GM23338 (cell line): ENCODE measurements at regions not wholly inside any gene's neighbourhood (a gene's known extent, or its start where the extent isn't known, plus 50 kb on each side); places are given as distances from the start of the nearest gene placed in this dataset.

ENCODE experiments used
- ATAC-seq: fragments of 200-7000 bp; cut with Tn5 transposase; 3 replicates; pipeline ENCODE4 v1.9.1; 2020
- DNase-seq: peaks from one replicate; pipeline ENCODE4 v3.0.0-alpha.2; 2015; ENCODE audit warnings: low spot score
- H2AFZ ChIP-seq: fragments of 200-600 bp; sonication (generic); 2 replicates; pipeline ENCODE4 v1.8.0; 2016; ENCODE audit warnings: antibody characterized with exemption, mild to moderate bottlenecking, moderate library complexity
- H3F3A ChIP-seq: fragments of 200-600 bp; sonication (generic); replicated peaks from 2 replicates; pipeline ENCODE4 v1.8.0; 2017; ENCODE audit warnings: antibody characterized with exemption, mixed run types, low read depth
- H3K27ac ChIP-seq: fragments of 200-600 bp; sonication (generic); 2 replicates; pipeline ENCODE4 v1.6.1; 2016; ENCODE audit warnings: low read depth
- H3K27me3 ChIP-seq: fragments of 200-600 bp; sonication (generic); 2 replicates; pipeline ENCODE4 v1.8.0; 2016; ENCODE audit warnings: mild to moderate bottlenecking, mixed run types, moderate library complexity; ENCODE audit not compliant: insufficient read depth
- H3K36me3 ChIP-seq: fragments of 200-600 bp; sonication (generic); 2 replicates; pipeline ENCODE4 v1.8.0; 2016; ENCODE audit warnings: mild to moderate bottlenecking; ENCODE audit not compliant: insufficient read depth
- H3K4me1 ChIP-seq: fragments of 200-600 bp; sonication (generic); 2 replicates; pipeline ENCODE4 v1.8.0; 2016; ENCODE audit warnings: mild to moderate bottlenecking, moderate library complexity; ENCODE audit not compliant: insufficient read depth
- H3K4me2 ChIP-seq: fragments of 200-600 bp; sonication (generic); 2 replicates; pipeline ENCODE4 v1.7.1; 2017; ENCODE audit warnings: mixed run types
- H3K4me3 ChIP-seq: fragments of 200-600 bp; sonication (generic); 2 replicates; pipeline ENCODE4 v1.6.1; 2016; ENCODE audit warnings: mixed run types
- H3K79me2 ChIP-seq: fragments of 200-600 bp; sonication (generic); replicated peaks from 2 replicates; pipeline ENCODE4 v1.8.0; 2017; ENCODE audit warnings: mild to moderate bottlenecking; ENCODE audit not compliant: insufficient read depth
- H3K9me2 ChIP-seq: fragments of 200-600 bp; sonication (generic); 2 replicates; pipeline ENCODE4 v1.8.0; 2017; ENCODE audit not compliant: insufficient read depth
- H4K20me1 ChIP-seq: fragments of 200-600 bp; sonication (generic); replicated peaks from 2 replicates; pipeline ENCODE4 v1.8.0; 2017; ENCODE audit warnings: mild to moderate bottlenecking; ENCODE audit not compliant: insufficient read depth
- H3K27ac Mint-ChIP-seq: 2 replicates; pipeline ENCODE4 v1.8.0; 2020; ENCODE audit warnings: inconsistent platforms, mild to moderate bottlenecking, moderate library complexity, mixed read lengths
- H3K27me3 Mint-ChIP-seq: 3 replicates; pipeline ENCODE4 v1.8.0; 2022; ENCODE audit warnings: low read depth, mild to moderate bottlenecking, moderate library complexity, mixed read lengths, inconsistent platforms; ENCODE audit not compliant: insufficient read depth, poor library complexity
- H3K36me3 Mint-ChIP-seq: 3 replicates; pipeline ENCODE4 v1.8.0; 2021; ENCODE audit warnings: low read depth, mild to moderate bottlenecking, inconsistent platforms, moderate library complexity, mixed read lengths
- H3K4me1 Mint-ChIP-seq: 3 replicates; pipeline ENCODE4 v1.8.0; 2020; ENCODE audit warnings: mild to moderate bottlenecking, inconsistent platforms, mixed read lengths
- H3K4me3 Mint-ChIP-seq: 3 replicates; pipeline ENCODE4 v1.8.0; 2021; ENCODE audit warnings: moderate library complexity, mild to moderate bottlenecking, inconsistent platforms, mixed read lengths
- H3K9me3 Mint-ChIP-seq: 3 replicates; pipeline ENCODE4 v1.8.0; 2020; ENCODE audit warnings: moderate library complexity, mild to moderate bottlenecking, inconsistent platforms, mixed read lengths
- CREB1 ChIP-seq: fragments of 250-450 bp; sonication (Bioruptor Pico); IDR thresholded peaks from 2 replicates; pipeline ENCODE4 v1.5.0; 2020; ENCODE audit warnings: low read depth, mild to moderate bottlenecking, moderate library complexity
- EZH2 ChIP-seq: fragments of 200-600 bp; sonication (generic); IDR thresholded peaks from one replicate; pipeline ENCODE4 v1.8.0; 2017; ENCODE audit warnings: antibody characterized with exemption, mild to moderate bottlenecking, low read depth; ENCODE audit not compliant: unreplicated experiment
- NANOG ChIP-seq: IDR thresholded peaks from 2 replicates; pipeline ENCODE4 v1.6.1; 2016; ENCODE audit warnings: antibody characterized with exemption, borderline replicate concordance
- POLR2AphosphoS5 ChIP-seq: IDR thresholded peaks from 2 replicates; pipeline ENCODE4 v1.6.1; 2016; ENCODE audit warnings: antibody characterized with exemption, low read depth
- REST ChIP-seq: IDR thresholded peaks from one replicate; pipeline ENCODE4 v1.6.1; 2018; ENCODE audit warnings: antibody characterized with exemption; ENCODE audit not compliant: unreplicated experiment
- ZNF331 ChIP-seq: fragments of 250-450 bp; sonication (Bioruptor Pico); IDR thresholded peaks from 2 replicates; pipeline ENCODE4 v1.5.0; 2020; ENCODE audit warnings: low read depth, mild to moderate bottlenecking, moderate library complexity
- TF ChIP-seq, protein P1 (sequence below): IDR thresholded peaks from 2 replicates; pipeline ENCODE4 v1.6.1; 2016; ENCODE audit warnings: antibody characterized with exemption
- TF ChIP-seq, protein P2 (sequence below): fragments of 250-450 bp; sonication (Bioruptor Pico); IDR thresholded peaks from 2 replicates; pipeline ENCODE4 v1.5.0; 2020; ENCODE audit warnings: mild to moderate bottlenecking, moderate library complexity

DNA sequence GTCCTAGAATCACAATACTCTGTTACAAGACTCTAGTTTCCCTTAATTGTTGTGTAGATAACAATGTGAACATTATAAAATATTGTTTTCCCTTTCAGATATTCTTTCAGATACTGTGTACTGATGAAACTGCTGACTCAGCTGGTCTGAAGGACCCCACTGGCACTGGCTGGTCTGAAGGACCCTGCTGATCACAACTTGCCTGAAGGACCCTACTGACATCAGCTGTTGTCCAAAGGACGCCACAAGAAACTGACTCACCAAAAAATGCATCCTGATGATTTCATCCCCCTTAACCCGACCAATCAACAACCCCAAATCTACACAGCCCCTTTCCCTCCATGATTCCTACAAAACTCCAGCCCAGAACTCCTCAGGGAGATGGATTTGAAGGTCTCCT is 258.8 kb upstream of the GNPDA2 start:
- H3K4me1 ChIP-seq, result no peaks in the 10 kb centered on the region
- Mint-ChIP-seq H3K36me3 (peaks cover 14% of the 10 kb centered on the region; the same call in 2 of the 3 replicates), H3K27ac (no peak overlapping the region), H3K4me1 (no peaks in the 10 kb centered on the region), H3K27me3 (peaks cover 2% of the 10 kb centered on the region), H3K9me3 (peaks cover 77% of the 10 kb centered on the region), H3K4me3 (no peak overlapping the region)
- H4K20me1 ChIP-seq, result no peaks in the 10 kb centered on the region
- H3K27me3 ChIP-seq, result no peaks in the 10 kb centered on the region
- no peak overlapping the region for H2AFZ ChIP-seq
- TF ChIP-seq, protein P1, sequence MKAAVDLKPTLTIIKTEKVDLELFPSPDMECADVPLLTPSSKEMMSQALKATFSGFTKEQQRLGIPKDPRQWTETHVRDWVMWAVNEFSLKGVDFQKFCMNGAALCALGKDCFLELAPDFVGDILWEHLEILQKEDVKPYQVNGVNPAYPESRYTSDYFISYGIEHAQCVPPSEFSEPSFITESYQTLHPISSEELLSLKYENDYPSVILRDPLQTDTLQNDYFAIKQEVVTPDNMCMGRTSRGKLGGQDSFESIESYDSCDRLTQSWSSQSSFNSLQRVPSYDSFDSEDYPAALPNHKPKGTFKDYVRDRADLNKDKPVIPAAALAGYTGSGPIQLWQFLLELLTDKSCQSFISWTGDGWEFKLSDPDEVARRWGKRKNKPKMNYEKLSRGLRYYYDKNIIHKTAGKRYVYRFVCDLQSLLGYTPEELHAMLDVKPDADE, result no peak
- no peak for TF ChIP-seq CREB1 (CRISPR knock-in tag)
- no peak for TF ChIP-seq POLR2AphosphoS5
- TF ChIP-seq, protein P2, sequence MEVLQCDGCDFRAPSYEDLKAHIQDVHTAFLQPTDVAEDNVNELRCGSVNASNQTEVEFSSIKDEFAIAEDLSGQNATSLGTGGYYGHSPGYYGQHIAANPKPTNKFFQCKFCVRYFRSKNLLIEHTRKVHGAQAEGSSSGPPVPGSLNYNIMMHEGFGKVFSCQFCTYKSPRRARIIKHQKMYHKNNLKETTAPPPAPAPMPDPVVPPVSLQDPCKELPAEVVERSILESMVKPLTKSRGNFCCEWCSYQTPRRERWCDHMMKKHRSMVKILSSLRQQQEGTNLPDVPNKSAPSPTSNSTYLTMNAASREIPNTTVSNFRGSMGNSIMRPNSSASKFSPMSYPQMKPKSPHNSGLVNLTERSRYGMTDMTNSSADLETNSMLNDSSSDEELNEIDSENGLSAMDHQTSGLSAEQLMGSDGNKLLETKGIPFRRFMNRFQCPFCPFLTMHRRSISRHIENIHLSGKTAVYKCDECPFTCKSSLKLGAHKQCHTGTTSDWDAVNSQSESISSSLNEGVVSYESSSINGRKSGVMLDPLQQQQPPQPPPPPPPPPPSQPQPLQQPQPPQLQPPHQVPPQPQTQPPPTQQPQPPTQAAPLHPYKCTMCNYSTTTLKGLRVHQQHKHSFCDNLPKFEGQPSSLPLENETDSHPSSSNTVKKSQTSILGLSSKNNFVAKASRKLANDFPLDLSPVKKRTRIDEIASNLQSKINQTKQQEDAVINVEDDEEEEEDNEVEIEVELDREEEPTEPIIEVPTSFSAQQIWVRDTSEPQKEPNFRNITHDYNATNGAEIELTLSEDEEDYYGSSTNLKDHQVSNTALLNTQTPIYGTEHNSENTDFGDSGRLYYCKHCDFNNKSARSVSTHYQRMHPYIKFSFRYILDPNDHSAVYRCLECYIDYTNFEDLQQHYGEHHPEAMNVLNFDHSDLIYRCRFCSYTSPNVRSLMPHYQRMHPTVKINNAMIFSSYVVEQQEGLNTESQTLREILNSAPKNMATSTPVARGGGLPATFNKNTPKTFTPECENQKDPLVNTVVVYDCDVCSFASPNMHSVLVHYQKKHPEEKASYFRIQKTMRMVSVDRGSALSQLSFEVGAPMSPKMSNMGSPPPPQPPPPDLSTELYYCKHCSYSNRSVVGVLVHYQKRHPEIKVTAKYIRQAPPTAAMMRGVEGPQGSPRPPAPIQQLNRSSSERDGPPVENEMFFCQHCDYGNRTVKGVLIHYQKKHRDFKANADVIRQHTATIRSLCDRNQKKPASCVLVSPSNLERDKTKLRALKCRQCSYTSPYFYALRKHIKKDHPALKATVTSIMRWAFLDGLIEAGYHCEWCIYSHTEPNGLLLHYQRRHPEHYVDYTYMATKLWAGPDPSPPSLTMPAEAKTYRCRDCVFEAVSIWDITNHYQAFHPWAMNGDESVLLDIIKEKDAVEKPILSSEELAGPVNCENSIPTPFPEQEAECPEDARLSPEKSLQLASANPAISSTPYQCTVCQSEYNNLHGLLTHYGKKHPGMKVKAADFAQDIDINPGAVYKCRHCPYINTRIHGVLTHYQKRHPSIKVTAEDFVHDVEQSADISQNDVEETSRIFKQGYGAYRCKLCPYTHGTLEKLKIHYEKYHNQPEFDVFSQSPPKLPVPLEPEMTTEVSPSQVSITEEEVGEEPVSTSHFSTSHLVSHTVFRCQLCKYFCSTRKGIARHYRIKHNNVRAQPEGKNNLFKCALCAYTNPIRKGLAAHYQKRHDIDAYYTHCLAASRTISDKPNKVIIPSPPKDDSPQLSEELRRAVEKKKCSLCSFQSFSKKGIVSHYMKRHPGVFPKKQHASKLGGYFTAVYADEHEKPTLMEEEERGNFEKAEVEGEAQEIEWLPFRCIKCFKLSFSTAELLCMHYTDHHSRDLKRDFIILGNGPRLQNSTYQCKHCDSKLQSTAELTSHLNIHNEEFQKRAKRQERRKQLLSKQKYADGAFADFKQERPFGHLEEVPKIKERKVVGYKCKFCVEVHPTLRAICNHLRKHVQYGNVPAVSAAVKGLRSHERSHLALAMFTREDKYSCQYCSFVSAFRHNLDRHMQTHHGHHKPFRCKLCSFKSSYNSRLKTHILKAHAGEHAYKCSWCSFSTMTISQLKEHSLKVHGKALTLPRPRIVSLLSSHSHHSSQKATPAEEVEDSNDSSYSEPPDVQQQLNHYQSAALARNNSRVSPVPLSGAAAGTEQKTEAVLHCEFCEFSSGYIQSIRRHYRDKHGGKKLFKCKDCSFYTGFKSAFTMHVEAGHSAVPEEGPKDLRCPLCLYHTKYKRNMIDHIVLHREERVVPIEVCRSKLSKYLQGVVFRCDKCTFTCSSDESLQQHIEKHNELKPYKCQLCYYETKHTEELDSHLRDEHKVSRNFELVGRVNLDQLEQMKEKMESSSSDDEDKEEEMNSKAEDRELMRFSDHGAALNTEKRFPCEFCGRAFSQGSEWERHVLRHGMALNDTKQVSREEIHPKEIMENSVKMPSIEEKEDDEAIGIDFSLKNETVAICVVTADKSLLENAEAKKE, result no peak
- no peak for TF ChIP-seq ZNF331 (CRISPR knock-in tag)
- TF ChIP-seq EZH2, result no peak
- no peak for TF ChIP-seq REST
- TF ChIP-seq NANOG, result no peak
- H3K79me2 ChIP-seq, result no peaks in the 10 kb centered on the region
- H3K4me3 ChIP-seq, result no peak overlapping the region
- H3K27ac ChIP-seq, result no peak overlapping the region
- no peak overlapping the region for H3K4me2 ChIP-seq
- H3K36me3 ChIP-seq, result no peaks in the 10 kb centered on the region
- H3K9me2 ChIP-seq, result 0 out of 2 replicates have a peak, but pooled peaks cover 3% of the 10 kb centered on the region
- no peaks in the 10 kb centered on the region for H3F3A ChIP-seq
- no peak for ATAC-seq
- DNase-seq, result no peak
